ENCODE measurements at regions not wholly inside any gene's neighbourhood (a gene's known extent, or its start where the extent isn't known, plus 50 kb on each side); places are given as distances from the start of the nearest gene placed in this dataset.

GRCh38 chr4:28879900-28880299, 1840.3 kb upstream of the PCDH7 start:
- no peaks in the 10 kb centered on the region for H3K4me1 ChIP-seq
- no peaks in the 10 kb centered on the region for H3K36me3 ChIP-seq
- H3K27ac ChIP-seq, result no peak overlapping the region
- no peak overlapping the region for H3K4me3 ChIP-seq
- H3K9me3 ChIP-seq, result no peaks in the 10 kb centered on the region
- no peak for TF ChIP-seq CTCF (IDR thresholded peaks at IDR 0.05)
- TF ChIP-seq POLR2AphosphoS5 (IDR thresholded peaks at IDR 0.05), result no peak
- no peak for TF ChIP-seq POLR2A (IDR thresholded peaks at IDR 0.05)
- no peaks in the 10 kb centered on the region for H3K27me3 ChIP-seq
- intact Hi-C loops (cut with DNase I; ENCODE audit: low total_unique reads), result no loop called here
- no peak for DNase-seq (ENCODE audit: low spot score in 2 of 2)

- TF ChIP-seq POLR2AphosphoS5 (IDR thresholded peaks at IDR 0.05) (no peak), CTCF (IDR thresholded peaks at IDR 0.05) (no peak), POLR2A (IDR thresholded peaks at IDR 0.05) (no peak)
- no peaks in the 10 kb centered on the region for H3K27me3 ChIP-seq
- H3K27ac ChIP-seq, result no peak overlapping the region
- no peak for DNase-seq (ENCODE audit: low spot score in 2 of 2)
- H3K4me1 ChIP-seq, result no peaks in the 10 kb centered on the region
- no peaks in the 10 kb centered on the region for H3K36me3 ChIP-seq
- H3K9me3 ChIP-seq, result no peaks in the 10 kb centered on the region
- H3K4me3 ChIP-seq, result no peak overlapping the region
- intact Hi-C loops (cut with DNase I; ENCODE audit: low total_unique reads), result no loop called here
These were observed 1837.0 kb upstream of the PCDH7 start for GRCh38 chr4:28883211-28883610.

- intact Hi-C loops (cut with DNase I; ENCODE audit: low total_unique reads), result no loop called here
- no peak overlapping the region for H3K4me3 ChIP-seq
- no peak for DNase-seq (ENCODE audit: low spot score in 2 of 2)
- TF ChIP-seq POLR2AphosphoS5 (IDR thresholded peaks at IDR 0.05), result no peak
- no peak for TF ChIP-seq POLR2A (IDR thresholded peaks at IDR 0.05)
- no peak for TF ChIP-seq CTCF (IDR thresholded peaks at IDR 0.05)
- H3K4me1 ChIP-seq, result no peaks in the 10 kb centered on the region
- H3K36me3 ChIP-seq, result no peaks in the 10 kb centered on the region
- H3K27ac ChIP-seq, result no peak overlapping the region
- no peaks in the 10 kb centered on the region for H3K27me3 ChIP-seq
- H3K9me3 ChIP-seq, result no peaks in the 10 kb centered on the region
These were observed 1833.2 kb upstream of the PCDH7 start for GRCh38 chr4:28886934-28887333.

GRCh38 chr4:28890949-28891775, 1829.0 kb upstream of the PCDH7 start:
- intact Hi-C loops (cut with DNase I; ENCODE audit: low total_unique reads), result no loop called here
- H3K4me1 ChIP-seq, result no peaks in the 10 kb centered on the region
- TF ChIP-seq CTCF (IDR thresholded peaks at IDR 0.05) (no peak), POLR2AphosphoS5 (IDR thresholded peaks at IDR 0.05) (no peak), POLR2A (IDR thresholded peaks at IDR 0.05) (no peak)
- no peak for DNase-seq (ENCODE audit: low spot score in 2 of 2)
- no peak overlapping the region for H3K27ac ChIP-seq
- no peaks in the 10 kb centered on the region for H3K27me3 ChIP-seq
- H3K4me3 ChIP-seq, result no peak overlapping the region
- no peaks in the 10 kb centered on the region for H3K9me3 ChIP-seq
- no peaks in the 10 kb centered on the region for H3K36me3 ChIP-seq

- Histone ChIP-seq H3K27me3 (no peaks in the 10 kb centered on the region), H3K4me3 (no peak overlapping the region), H3K27ac (no peak overlapping the region), H3K36me3 (no peaks in the 10 kb centered on the region), H3K4me1 (no peaks in the 10 kb centered on the region), H3K9me3 (no peaks in the 10 kb centered on the region)
- no peak for DNase-seq (ENCODE audit: low spot score in 2 of 2)
- TF ChIP-seq CTCF (IDR thresholded peaks at IDR 0.05) (no peak), POLR2AphosphoS5 (IDR thresholded peaks at IDR 0.05) (no peak), POLR2A (IDR thresholded peaks at IDR 0.05) (no peak)
- intact Hi-C loops (cut with DNase I; ENCODE audit: low total_unique reads), result no loop called here
These were observed 1806.7 kb upstream of the PCDH7 start for GRCh38 chr4:28913466-28913865.
